ENCODE measurements at regions not wholly inside any gene's neighbourhood (a gene's known extent, or its start where the extent isn't known, plus 50 kb on each side); places are given as distances from the start of the nearest gene placed in this dataset.

DNA sequence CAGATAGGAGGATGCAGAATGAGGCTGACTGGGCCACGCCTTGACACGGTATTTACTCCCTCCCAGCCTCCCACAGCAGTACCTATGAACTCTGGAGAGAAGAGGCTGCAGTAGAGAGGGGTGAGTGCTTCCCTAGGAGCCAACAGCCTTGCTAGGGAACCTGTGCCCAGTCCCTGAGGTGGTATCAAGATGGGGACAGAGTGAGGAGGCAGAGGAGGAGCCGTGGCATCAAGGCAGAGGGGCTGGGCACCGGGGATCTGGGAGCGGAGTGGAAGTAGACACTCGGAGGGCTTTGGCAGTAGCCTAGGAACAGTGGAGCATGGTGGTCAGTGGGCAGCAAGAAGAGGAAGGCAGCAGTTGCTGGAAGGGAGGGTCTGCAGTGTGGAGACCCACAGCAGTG lies 68.7 kb upstream of the CHST15 start:
- Histone ChIP-seq H3K27ac (ENCODE audit: insufficient read length, low read depth, low read length) (no peak overlapping the region), H4K91ac (ENCODE audit: insufficient read length, low read depth, low read length) (no peak overlapping the region), H3K4me2 (ENCODE audit: insufficient read depth, insufficient read length, low read length) (no peak overlapping the region), H4K20me1 (ENCODE audit: control insufficient read depth, insufficient read depth, insufficient read length) (no peaks in the 10 kb centered on the region), H3K23me2 (ENCODE audit: insufficient read length, low read depth, low read length, poor library complexity, severe bottlenecking) (no peaks in the 10 kb centered on the region), H3K4ac (ENCODE audit: low read depth, low read length) (no peak overlapping the region), H3K56ac (ENCODE audit: insufficient read length, low read depth, low read length) (no peak overlapping the region), H2BK120ac (ENCODE audit: low read depth, low read length, poor library complexity, severe bottlenecking) (no peak overlapping the region), H3K18ac (ENCODE audit: insufficient read length, low read depth, low read length) (no peak overlapping the region), H2BK5ac (ENCODE audit: insufficient read length, low read length) (no peak overlapping the region), H3K23ac (ENCODE audit: insufficient read length, low read depth, low read length) (no peak overlapping the region), H2AFZ (ENCODE audit: low read length) (no peak overlapping the region), H4K5ac (ENCODE audit: insufficient read length, low read depth, low read length) (no peak overlapping the region), H3K79me1 (ENCODE audit: insufficient read depth, low read depth, low read length, poor library complexity, severe bottlenecking) (no peaks in the 10 kb centered on the region), H3K79me2 (ENCODE audit: insufficient read depth, low read length) (no peaks in the 10 kb centered on the region), H3K14ac (ENCODE audit: insufficient read depth, low read length) (no peak overlapping the region; the same call in 1 of the 2 replicates), H3K9ac (ENCODE audit: extremely low read depth, insufficient read length, low read length) (no peak overlapping the region), H2BK15ac (ENCODE audit: low read depth, low read length) (no peak overlapping the region), H2AK5ac (ENCODE audit: insufficient read length, low read length) (no peak overlapping the region), H4K8ac (replicated peaks; ENCODE audit: insufficient read length, low read depth, low read length) (no peak overlapping the region), H2BK20ac (ENCODE audit: low read depth, low read length, poor library complexity, severe bottlenecking) (no peak overlapping the region), H3K9me3 (ENCODE audit: control insufficient read depth, low read depth, low read length) (no peaks in the 10 kb centered on the region), H2BK12ac (ENCODE audit: insufficient read length, low read depth, low read length) (no peak overlapping the region), H3K4me1 (ENCODE audit: insufficient read depth, low read length) (peaks cover 7% of the 10 kb centered on the region; the same call in 1 of the 2 replicates), H3T11ph (ENCODE audit: low read length) (no peak overlapping the region), H3K27me3 (ENCODE audit: insufficient read depth, low read length) (no peaks in the 10 kb centered on the region)
- TF ChIP-seq, protein P1, sequence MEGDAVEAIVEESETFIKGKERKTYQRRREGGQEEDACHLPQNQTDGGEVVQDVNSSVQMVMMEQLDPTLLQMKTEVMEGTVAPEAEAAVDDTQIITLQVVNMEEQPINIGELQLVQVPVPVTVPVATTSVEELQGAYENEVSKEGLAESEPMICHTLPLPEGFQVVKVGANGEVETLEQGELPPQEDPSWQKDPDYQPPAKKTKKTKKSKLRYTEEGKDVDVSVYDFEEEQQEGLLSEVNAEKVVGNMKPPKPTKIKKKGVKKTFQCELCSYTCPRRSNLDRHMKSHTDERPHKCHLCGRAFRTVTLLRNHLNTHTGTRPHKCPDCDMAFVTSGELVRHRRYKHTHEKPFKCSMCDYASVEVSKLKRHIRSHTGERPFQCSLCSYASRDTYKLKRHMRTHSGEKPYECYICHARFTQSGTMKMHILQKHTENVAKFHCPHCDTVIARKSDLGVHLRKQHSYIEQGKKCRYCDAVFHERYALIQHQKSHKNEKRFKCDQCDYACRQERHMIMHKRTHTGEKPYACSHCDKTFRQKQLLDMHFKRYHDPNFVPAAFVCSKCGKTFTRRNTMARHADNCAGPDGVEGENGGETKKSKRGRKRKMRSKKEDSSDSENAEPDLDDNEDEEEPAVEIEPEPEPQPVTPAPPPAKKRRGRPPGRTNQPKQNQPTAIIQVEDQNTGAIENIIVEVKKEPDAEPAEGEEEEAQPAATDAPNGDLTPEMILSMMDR (conservative IDR thresholded peaks at IDR 0.05) = no peak
- H3K36me3 Mint-ChIP-seq (ENCODE audit: insufficient read depth in 1 of 3, low read depth in 3 of 3) = peaks cover 2 to 7% (median 6%) of the 10 kb centered on the region in 3 experiments; a peak in 6 of 7 replicates
- WGBS (ENCODE audit: extremely low coverage, insufficient read length, low lambda C conversion rate) = no CpG with 5 or more reads among the region's 6 CpGs
- no peak for DNase-seq
- no peak overlapping the region; a peak in 1 of 5 replicates for H3K4me3 Mint-ChIP-seq
- peaks cover 18% of the 10 kb centered on the region in 2 experiments for H3K4me1 Mint-ChIP-seq
- peaks cover 6 to 14% of the 10 kb centered on the region in 2 experiments for H3K9me3 Mint-ChIP-seq
- H3K27ac Mint-ChIP-seq = no peak overlapping the region
- peaks cover 20% of the 10 kb centered on the region for H3K27me3 Mint-ChIP-seq (ENCODE audit: low read depth)
